Lower lobe of right lung (tissue), 2 donors: ENCODE measurements at regions not wholly inside any gene's neighbourhood (a gene's known extent, or its start where the extent isn't known, plus 50 kb on each side); places are given as distances from the start of the nearest gene placed in this dataset.
"Not testable (repeated sequence)": the region's sequence is repeated elsewhere in the genome, so short reads cannot be mapped to it uniquely, and the experiment has no call there.

ENCODE experiments used
- ATAC-seq, 2 donors: fragments of 200-7000 bp; cut with Tn5 transposase; one replicate each; pipeline ENCODE4 v1.9.1; 2020 to 2022; ENCODE audit warnings: mild to moderate bottlenecking in 2 of 2, moderate library complexity in 2 of 2
- DNase-seq: peaks from one replicate; pipeline ENCODE4 v3.0.0-alpha.2; 2020
- H3K27ac ChIP-seq: fragments of 200-600 bp; one replicate; pipeline ENCODE4 v1.8.0; 2022
- H3K27me3 ChIP-seq: fragments of 200-600 bp; one replicate; pipeline ENCODE4 v1.8.0; 2022; ENCODE audit warnings: low read depth
- H3K36me3 ChIP-seq: fragments of 200-600 bp; one replicate; pipeline ENCODE4 v1.8.0; 2022; ENCODE audit warnings: mild to moderate bottlenecking
- H3K4me1 ChIP-seq: fragments of 200-600 bp; one replicate; pipeline ENCODE4 v1.8.0; 2022
- H3K4me3 ChIP-seq: fragments of 200-600 bp; one replicate; pipeline ENCODE4 v1.8.0; 2022; ENCODE audit warnings: mild to moderate bottlenecking
- H3K9me3 ChIP-seq: fragments of 200-600 bp; one replicate; pipeline ENCODE4 v1.8.0; 2022
- intact Hi-C: fragments of 100-400 bp; cut with DNase I; formaldehyde crosslinking; loops from one replicate; pipeline ENCODE4 v1.11.0; 2022
- TF ChIP-seq, protein P1 (sequence below): fragments of 200-600 bp; IDR thresholded peaks from one replicate; pipeline ENCODE4 v1.8.0; 2022; ENCODE audit warnings: antibody characterized with exemption, mild to moderate bottlenecking
- donor health status: DM: no; HTN: yes; CAD: no; lungs with severe emphysema.

DNA sequence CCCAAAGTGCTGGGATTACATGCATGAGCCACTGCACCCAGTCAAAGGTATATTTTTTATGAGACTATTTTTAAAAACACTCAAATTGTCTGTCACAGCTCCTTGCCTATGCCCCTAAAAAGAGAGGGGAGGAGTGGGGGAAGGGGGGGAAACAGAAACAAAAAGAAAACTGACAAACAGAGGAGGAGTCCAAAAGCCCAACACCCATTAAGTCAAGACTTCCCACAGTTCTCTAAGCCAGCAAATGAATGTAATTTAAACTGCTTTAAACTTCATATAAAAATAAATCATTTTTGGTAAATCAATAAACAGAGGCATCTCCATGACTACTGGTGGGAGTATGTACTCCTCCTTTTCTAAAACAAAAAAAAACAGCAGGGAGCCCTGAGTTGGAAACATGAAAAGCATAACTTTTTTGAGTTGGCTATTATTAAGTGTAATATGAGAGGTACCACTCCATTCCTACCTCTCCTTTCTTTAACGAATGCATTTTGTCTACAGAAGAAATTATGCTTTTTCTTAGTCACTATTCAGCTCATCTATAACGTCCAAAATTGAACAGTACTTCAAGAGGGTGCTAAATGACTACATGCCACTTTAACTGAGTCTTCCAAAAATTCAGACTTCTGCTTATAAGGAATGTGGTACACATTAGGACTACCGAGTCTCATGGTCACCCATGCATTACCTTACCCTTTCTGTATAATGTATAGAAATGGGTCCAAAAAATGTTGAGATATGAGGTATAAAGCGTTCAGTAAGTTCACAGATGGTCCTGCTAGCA is 119.0 kb upstream of the PRSS16 start:
- H3K9me3 ChIP-seq: no peaks in the 10 kb centered on the region
- H3K27ac ChIP-seq: no peak overlapping the region
- no peak for ATAC-seq
- intact Hi-C loops: no loop called here
- no peak for DNase-seq
- H3K4me3 ChIP-seq: no peak overlapping the region
- H3K36me3 ChIP-seq: no peaks in the 10 kb centered on the region
- H3K4me1 ChIP-seq: peaks cover 16% of the 10 kb centered on the region
- no peaks in the 10 kb centered on the region for H3K27me3 ChIP-seq
- TF ChIP-seq, protein P1, sequence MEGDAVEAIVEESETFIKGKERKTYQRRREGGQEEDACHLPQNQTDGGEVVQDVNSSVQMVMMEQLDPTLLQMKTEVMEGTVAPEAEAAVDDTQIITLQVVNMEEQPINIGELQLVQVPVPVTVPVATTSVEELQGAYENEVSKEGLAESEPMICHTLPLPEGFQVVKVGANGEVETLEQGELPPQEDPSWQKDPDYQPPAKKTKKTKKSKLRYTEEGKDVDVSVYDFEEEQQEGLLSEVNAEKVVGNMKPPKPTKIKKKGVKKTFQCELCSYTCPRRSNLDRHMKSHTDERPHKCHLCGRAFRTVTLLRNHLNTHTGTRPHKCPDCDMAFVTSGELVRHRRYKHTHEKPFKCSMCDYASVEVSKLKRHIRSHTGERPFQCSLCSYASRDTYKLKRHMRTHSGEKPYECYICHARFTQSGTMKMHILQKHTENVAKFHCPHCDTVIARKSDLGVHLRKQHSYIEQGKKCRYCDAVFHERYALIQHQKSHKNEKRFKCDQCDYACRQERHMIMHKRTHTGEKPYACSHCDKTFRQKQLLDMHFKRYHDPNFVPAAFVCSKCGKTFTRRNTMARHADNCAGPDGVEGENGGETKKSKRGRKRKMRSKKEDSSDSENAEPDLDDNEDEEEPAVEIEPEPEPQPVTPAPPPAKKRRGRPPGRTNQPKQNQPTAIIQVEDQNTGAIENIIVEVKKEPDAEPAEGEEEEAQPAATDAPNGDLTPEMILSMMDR: no peak

DNA sequence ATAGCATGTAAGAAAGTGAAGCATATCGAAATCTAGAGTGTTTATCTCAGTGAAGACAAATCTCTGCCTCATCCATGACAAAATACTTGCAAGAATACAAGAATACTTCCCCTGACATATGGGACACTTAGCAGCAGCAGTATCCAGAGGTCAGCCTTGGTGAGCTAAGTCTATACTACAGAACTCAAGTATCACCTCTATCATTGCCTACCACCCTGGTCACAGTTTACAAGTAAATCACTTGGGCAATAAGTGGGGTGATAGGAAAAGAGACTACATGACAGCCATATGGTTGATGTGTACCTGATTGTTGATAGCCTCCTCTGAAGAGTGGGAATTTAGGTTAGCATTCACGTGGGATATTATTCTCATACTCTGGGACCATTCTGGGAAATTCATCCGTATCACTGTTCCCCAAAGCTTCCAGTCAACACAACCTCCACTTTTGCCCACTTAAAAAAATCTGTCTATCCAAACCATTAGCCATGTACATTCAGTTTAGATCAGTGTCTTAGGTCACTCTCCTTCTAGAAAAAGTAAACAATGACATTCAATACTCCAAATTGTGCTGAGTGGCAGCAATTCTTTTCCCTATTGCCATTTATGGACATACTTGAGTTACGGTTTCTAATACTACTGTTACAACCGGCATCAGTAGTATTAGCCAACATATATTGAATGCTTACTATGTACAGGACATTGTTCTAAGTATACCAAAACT is 118.2 kb upstream of the PRSS16 start:
- no peak for DNase-seq
- Histone ChIP-seq H3K4me3 (no peak overlapping the region), H3K4me1 (peaks cover 24% of the 10 kb centered on the region), H3K27me3 (no peaks in the 10 kb centered on the region), H3K36me3 (no peaks in the 10 kb centered on the region), H3K9me3 (no peaks in the 10 kb centered on the region), H3K27ac (no peak overlapping the region)
- intact Hi-C loops: no loop called here
- ATAC-seq: no peak
- TF ChIP-seq, protein P1: no peak

DNA sequence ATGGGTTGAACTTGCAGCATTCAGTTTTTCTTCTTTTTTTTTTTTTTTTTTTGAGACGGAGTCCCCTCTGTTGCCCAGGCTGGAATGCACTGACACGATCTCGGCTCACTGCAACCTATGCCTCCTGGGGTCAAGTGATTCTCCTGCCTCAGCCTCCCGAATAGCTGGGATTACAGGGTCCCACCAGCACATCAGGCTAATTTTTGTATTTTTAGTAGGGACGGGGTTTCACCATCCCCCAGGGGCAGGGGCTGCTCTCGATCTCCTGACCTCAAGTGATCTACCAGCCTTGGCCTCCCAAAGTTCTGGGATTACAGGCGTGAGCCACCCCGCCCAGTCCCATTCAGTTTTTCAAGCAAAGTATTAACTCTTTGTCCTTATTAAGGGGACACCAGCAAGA is 117.6 kb upstream of the PRSS16 start:
- no peaks in the 10 kb centered on the region for H3K9me3 ChIP-seq
- DNase-seq (no peak), ATAC-seq (no peak)
- intact Hi-C loops: no loop called here
- H3K4me3 ChIP-seq: no peak overlapping the region
- TF ChIP-seq, protein P1: no peak
- no peak overlapping the region for H3K27ac ChIP-seq
- H3K36me3 ChIP-seq: no peaks in the 10 kb centered on the region
- H3K27me3 ChIP-seq: no peaks in the 10 kb centered on the region
- peaks cover 25% of the 10 kb centered on the region for H3K4me1 ChIP-seq

DNA sequence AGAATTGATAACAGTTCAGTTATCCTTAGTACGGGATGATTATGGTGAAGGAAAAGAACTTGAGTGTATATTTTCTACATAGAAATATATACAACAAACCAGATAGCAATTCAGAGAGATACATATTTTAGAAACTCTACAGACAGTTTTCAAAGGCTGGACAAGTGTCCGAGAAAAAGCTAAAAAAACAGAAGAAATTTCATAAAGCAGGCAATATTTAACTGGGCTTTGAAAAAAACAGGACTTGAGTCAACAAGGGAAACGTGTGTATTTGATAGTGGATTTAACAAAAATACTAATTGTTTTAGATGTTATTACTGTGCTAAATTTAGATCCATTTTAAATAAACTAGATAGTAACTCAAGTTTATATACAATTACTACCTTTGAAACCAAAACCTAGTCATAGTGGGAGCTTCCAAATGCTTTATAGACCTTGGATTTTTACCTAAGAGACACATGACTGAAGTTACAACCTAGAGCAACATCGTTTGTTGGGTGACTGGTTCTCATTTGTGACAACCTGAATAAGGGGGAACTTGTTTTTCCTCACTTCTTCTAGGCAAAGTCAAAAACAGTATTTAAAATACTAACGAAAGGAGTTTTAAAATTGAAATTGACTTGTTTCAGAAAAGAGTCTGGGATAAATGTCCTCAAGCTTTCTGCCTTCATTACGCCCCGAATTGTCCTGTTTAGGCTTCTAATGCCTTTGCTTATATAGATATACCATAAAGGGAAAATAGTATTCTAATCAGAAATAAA is 116.7 kb upstream of the PRSS16 start:
- Histone ChIP-seq H3K4me3 (peak overlapping the region; percentile 56), H3K9me3 (no peaks in the 10 kb centered on the region), H3K4me1 (peaks cover 25% of the 10 kb centered on the region), H3K27ac (peak overlapping the region; percentile 89), H3K36me3 (no peaks in the 10 kb centered on the region), H3K27me3 (no peaks in the 10 kb centered on the region)
- TF ChIP-seq, protein P1: no peak
- intact Hi-C loops: no loop called here
- no peak for ATAC-seq
- no peak for DNase-seq

DNA sequence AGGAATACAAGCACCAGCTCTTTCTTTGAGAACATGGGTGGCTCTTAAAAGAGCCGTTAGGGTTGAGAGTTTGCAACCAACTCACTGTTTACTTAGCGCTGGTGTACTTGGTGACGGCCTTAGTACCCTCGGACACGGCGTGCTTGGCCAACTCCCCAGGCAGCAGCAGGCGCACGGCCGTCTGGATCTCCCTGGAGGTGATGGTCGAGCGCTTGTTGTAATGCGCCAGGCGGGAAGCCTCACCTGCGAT is 115.3 kb upstream of the PRSS16 start:
- H3K4me1 ChIP-seq: peaks cover 19% of the 10 kb centered on the region
- H3K36me3 ChIP-seq, DNase-seq, intact Hi-C loops, H3K9me3 ChIP-seq, H3K27me3 ChIP-seq: not testable (repeated sequence)
- ATAC-seq: peak; percentile 8 to 13
- peak overlapping the region; percentile 56 for H3K4me3 ChIP-seq
- peak overlapping the region; percentile 89 for H3K27ac ChIP-seq
